NCI-H2196 treated with DMSO at 0.1 percent for 48 hours (cell line): ENCODE measurements at regions not wholly inside any gene's neighbourhood (a gene's known extent, or its start where the extent isn't known, plus 50 kb on each side); places are given as distances from the start of the nearest gene placed in this dataset.

ENCODE experiments used
- DNase-seq: peaks from one replicate; lab custom pipeline; 2025; ENCODE audit not compliant: unreplicated experiment; lab: John Stamatoyannopoulos, UW

GRCh38 chr13:79090552-79091124, 315.4 kb downstream of the RBM26 start:
- DNase-seq: no peak

GRCh38 chr13:79084802-79085424, 321.1 kb downstream of the RBM26 start:
- DNase-seq: no peak

GRCh38 chr13:79081942-79082341, 324.1 kb downstream of the RBM26 start:
- DNase-seq: no peak

GRCh38 chr13:79079351-79079839, 326.7 kb downstream of the RBM26 start:
- DNase-seq: no peak

GRCh38 chr13:79075703-79076102, 330.4 kb downstream of the RBM26 start:
- no peak for DNase-seq

- DNase-seq: no peak
Observed at GRCh38 chr13:79070343-79070974, 335.6 kb downstream of the RBM26 start.

GRCh38 chr13:79062291-79062690, 343.8 kb downstream of the RBM26 start:
- DNase-seq: no peak

GRCh38 chr13:79060216-79060615, 345.8 kb downstream of the RBM26 start:
- DNase-seq: no peak

GRCh38 chr13:79056706-79057105, 349.3 kb downstream of the RBM26 start:
- no peak for DNase-seq

GRCh38 chr13:79051472-79051871, 354.6 kb downstream of the RBM26 start:
- DNase-seq: no peak

GRCh38 chr13:79044415-79044814, 361.6 kb downstream of the RBM26 start:
- no peak for DNase-seq

- DNase-seq: no peak
Observed at GRCh38 chr13:79043208-79043607, 362.8 kb downstream of the RBM26 start.

- no peak for DNase-seq
Observed at GRCh38 chr13:79037197-79037596, 368.9 kb downstream of the RBM26 start.

GRCh38 chr13:79034341-79034740, 371.7 kb downstream of the RBM26 start:
- no peak for DNase-seq

GRCh38 chr13:79030513-79030912, 371.6 kb upstream of the OBI1 start:
- no peak for DNase-seq

- no peak for DNase-seq
Observed at GRCh38 chr13:79018166-79018565, 359.2 kb upstream of the OBI1 start.

- no peak for DNase-seq
Observed at GRCh38 chr13:79011179-79011578, 352.2 kb upstream of the OBI1 start.

GRCh38 chr13:79003989-79004898, 345.3 kb upstream of the OBI1 start:
- DNase-seq: no peak

GRCh38 chr13:78999494-78999893, 340.5 kb upstream of the OBI1 start:
- DNase-seq: no peak

GRCh38 chr13:78998630-78999315, 339.8 kb upstream of the OBI1 start:
- no peak for DNase-seq
